GM18873 (cell line): ENCODE measurements at regions not wholly inside any gene's neighbourhood (a gene's known extent, or its start where the extent isn't known, plus 50 kb on each side); places are given as distances from the start of the nearest gene placed in this dataset.
"Not testable (repeated sequence)": the region's sequence is repeated elsewhere in the genome, so short reads cannot be mapped to it uniquely, and the experiment has no call there.

Experiments used
- ATAC-seq: cut with Tn5 transposase; IDR thresholded peaks from one replicate; pipeline ENCODE4 v1.9.1; 2021; ENCODE audit warnings: mild to moderate bottlenecking, moderate library complexity, moderate number of reproducible peaks; ENCODE audit not compliant: unreplicated experiment, low FRiP score

DNA sequence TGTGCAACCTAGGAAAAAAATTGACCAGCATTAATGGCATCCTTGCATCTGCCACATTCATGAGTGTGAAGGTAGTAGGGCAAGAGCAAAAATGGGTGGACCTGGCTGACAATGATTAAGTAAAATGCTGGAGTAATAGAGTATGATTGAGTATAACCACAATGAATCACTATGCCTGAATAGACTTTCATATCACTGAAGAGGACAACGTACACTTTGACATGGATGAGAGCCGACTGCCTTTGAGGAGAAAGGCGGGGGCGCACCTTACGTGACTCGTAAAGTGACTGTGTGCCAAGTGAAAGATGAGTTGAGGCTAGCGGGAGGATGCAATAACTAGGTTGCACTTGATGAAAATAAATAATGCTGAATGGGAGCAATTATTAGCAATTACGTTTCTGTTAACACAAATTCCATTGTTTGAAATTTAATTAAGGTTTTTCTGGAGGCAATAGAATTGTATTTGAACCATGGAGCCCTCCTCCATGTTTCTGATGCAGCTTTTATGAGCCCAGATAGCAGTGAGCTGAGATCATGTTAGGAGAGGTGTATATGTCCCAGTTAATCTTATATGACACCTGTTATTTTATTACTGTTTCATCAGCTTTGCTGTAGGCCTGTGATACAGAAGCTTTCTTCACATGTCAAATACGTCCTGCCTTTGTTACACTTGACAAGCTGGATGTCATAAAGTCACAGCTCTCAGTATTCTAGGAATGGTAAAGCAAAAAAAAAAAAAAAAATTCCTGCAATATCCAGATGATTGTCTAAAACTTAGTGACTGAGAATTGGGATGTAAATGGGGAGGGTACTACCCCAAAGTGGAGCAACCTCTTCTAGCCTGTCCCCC is 596.5 kb downstream of the NXPH1 start:
- no peak for ATAC-seq

DNA sequence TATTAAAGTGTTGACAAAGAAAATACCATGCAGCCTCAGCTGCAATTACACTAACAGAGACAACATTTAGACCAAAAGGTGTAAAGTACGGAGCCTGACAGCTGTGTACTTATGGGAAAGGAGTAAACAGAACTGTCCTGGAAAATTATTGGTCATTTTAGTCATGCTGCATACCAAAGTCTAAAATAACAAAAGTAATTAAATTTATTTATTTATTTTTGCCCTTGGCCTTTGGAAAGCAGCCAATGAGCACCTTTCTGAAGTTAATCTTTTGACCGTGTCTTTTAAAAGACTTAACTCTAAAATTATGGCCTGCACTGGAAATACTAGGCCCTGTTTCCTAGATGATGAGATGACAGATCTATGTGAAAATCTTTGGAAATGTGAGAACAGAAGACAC is 597.6 kb downstream of the NXPH1 start:
- ATAC-seq = no peak

DNA sequence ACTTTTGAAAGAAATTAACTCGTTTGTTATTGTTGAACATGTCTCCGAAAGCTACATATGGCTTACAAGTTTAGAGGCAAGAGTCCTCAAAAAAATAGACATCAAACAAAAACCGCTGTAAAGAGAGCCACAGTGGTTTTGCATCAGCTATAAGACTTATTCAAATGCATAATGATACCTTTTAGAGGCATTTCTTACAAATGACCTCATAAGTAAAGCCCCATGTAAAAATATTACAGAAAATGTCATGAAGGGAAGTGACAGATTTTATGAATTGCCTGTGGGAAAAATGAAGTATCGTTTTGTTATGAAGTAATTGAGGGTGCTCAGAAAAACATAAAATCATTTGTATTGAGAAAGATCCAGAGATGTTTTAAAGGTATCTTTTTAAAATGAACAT is 598.0 kb downstream of the NXPH1 start:
- no peak for ATAC-seq

DNA sequence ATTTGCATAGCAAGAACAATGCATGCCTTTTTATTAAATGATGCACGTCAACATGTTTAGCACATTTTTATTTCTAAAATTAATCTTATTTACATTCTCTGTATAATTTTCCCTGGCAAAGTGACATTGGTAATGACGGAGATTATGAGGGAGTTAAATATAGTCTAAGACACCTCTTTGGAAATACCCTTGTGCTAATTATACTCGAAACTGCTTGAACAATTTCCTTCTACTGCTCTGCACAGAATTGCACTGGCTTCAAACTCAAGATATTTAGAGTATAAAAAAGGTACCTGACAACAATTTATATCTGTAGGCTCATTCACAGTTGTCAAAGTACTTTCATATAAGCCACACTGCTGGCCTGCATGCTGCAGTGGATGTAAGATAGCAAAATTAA is 602.7 kb downstream of the NXPH1 start:
- ATAC-seq = no peak

DNA sequence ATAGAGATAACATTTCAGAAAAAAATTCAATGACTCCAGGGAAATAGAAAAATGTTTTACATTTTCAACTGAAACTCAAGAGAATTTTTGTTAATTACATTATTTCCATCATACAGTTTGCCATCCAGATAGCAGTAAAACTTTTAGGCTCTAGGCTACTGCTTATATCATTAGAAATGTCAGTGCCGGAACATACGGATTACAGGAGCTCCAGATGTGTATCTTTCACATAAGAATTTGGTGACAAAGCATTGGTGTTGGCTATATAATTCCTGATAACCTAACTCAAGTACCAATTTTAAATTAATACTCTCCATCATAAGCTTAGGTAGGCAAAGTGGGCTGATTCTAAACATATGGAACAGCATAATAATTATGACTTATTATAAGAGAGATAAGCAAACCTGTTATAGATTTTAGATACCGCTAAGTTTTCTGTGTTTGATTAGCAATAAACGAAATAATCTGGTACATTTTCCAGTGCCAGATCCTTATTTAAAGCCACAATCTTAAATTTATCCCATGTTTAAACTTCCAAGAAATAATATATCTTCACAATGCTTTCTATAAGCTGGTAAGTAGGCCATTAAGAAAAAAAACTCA is 637.9 kb downstream of the NXPH1 start:
- no peak for ATAC-seq

DNA sequence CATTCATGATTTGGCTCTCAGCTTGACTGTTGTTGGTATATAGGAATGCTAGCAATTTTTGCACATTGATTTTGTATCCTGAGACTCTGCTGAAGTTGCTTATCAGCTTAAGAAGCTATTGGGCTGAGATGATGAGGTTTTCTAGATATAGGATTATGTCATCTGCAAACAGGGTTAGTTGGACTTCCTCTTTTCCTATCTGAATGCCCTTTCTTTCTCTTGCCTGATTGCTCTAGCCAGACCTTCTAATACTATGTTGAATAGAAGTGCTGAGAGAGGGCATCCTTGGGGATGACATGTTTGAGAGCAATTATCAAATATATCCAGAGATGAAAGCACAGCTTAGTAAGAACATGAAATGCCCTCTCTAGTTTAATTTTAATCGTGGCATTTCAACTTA is 642.4 kb downstream of the NXPH1 start:
- ATAC-seq = not testable (repeated sequence)

DNA sequence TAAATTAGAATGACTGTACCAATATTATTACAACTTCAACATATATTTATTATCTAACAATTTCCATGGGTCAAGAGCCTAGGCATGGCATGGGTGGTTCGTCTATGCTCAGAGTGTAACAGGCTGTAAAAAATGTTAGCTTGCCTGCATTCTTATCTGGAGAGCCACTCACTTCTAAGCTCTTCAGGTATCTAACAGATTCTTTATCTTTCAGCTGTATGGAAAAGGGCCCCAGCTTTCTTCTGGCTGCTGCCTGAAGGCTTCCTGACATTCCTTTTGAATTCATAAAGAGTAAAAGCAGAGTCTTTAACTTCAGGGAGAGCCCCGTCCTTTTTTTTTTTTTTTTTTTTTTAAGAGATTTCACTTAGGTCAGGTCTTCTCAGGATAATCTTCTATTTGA is 648.8 kb downstream of the NXPH1 start:
- ATAC-seq = no peak

DNA sequence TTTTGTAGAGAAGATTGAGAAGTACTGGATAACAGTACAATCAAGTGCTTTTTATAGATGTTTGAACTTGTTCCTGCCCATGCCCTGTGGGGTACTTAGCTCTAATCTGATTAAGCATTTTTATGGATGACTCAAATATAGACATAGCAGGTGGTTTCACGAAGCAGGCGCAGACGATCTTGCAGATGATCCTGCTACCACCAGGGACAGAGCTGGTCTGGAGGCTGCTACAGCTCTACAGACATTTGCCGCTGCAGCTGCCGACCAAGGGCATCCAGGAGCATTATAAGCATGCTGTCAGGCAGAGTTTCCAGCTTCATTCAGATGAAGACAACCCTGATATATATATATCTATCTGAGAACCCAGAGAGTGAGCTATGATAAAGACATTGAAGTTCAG is 650.4 kb downstream of the NXPH1 start:
- ATAC-seq = no peak

DNA sequence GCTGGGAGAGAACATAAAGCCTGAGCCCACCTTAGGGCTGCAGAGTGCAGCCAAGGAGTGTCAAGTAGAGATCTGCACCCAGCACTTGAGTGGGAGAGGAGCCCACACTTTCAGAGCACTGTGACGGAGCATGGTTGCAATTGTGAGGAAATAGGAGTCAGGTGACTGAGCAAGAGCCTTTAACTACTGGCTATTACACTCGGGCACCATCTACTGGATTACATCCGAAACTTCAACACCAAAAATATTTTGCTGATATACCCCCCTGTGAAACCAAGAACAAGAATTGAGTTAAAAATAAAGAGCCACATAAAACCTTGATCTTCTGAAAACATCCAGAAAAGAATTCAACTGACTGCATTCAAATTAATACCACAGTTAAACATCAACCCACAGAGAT is 657.9 kb downstream of the NXPH1 start:
- no peak for ATAC-seq

DNA sequence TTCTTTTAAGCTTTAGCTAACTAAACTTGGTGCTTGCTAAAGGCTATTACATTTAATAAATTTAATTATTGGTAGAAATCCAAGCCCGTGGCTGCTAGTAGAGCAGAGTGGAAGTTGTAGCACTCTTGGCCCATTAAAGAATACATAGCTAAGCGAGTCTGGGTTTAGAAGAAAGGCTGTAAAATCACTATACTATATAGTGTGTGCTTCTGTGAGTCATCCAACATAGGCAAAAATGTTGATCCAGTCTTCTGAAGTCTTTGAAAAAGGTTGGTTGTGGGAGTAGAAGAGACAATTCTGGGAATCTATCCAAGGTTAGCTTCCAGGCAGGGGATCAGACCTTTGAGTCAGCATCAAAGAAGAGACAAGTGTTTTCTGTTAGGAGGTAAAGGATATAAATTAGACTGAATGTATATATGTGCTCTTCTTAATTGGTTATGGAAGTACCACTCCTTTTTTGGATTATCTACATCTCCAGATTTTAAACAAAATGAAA is 664.2 kb downstream of the NXPH1 start:
- no peak for ATAC-seq

DNA sequence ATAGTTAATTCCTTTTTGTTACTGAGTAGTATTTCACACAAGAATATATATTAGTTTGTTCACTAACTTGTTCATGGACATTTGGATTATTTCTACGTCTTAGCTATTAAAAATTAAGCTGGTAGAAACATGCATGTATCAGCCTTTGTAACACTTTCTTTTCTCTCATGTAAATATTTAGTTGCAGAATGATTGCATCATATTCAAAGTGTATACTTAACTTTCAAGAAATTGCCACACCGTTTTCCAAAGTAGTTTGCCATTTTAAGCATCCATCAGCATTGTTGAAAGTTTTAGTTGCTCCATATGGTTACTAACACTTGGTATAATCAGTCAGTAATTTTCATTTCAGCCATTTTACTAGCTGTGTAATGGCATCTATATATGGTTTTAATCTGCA is 666.9 kb downstream of the NXPH1 start:
- ATAC-seq = no peak

DNA sequence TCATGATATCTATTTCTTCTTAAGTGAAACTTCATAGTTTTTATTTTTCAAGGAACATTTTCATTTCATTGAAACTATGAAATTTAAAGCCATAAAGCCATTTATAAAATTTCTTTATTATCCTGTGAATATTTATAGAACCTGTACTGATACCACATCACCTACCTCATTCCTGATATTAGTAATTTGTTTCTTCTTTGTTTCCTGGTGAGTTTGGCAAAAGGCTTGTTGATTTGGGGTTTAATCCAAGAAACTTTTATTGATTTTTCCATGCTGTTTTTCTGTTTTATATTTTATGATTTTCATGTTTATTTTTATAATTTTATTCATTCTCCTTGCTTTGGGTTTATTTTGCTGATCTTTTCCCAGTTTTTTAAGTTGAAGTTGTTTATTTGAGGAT is 669.4 kb downstream of the NXPH1 start:
- ATAC-seq = no peak

DNA sequence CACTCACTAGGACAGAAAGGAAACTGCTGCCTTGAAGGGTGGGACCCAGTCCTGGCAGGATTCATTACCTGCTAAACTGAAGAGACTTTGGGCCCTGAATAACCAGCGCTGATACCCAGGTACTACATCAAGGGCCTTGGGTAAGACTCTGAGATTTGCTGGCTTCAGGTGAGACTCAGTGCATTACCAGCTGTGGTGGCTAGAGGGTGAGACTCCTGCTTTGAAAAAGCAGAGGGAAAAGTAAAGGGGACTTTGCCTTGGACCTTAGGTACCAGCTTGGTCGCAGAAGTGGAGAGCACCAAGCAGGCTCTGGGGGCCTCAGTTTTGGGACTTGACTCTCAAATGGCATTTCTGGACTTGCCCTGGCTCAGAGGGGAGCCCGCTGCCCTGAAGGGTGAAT is 673.3 kb downstream of the NXPH1 start:
- ATAC-seq = no peak

DNA sequence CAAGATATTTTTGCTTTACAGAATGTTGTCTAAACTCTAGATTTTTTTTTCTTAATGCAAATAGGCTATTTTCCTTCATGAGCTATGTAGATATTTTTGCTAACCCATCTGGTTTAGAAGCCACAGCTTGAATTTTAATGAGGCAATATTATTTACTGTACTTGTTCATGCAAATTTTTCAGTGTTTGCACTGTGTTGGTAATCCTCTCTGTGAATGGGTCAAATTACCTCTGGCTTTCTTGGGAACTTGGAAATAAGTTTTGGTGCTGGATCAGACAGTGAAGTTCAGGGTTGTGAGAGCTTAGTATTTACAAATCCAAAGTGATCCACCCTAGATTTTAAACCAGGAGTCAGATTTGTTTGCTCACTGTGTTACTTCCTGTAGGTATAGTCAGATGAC is 686.9 kb downstream of the NXPH1 start:
- ATAC-seq = no peak

DNA sequence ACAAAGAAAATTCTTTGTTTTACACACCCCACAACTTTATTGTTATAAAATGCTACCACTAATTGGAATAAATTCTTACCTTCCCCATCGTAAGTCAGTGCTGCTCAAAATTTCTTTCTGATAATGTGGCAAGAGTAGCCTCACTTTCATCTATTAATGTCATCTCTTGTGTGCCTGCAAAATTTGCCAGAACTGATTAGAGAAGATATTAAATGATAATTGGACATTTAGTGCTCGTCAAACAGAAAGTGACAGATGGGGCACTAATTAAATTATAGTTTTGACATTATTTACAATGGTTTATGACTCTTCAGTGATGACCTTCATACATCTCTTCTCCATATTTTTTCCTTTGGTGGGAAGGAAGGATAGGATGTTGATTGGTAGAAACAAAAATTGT is 690.9 kb downstream of the NXPH1 start:
- ATAC-seq = no peak

DNA sequence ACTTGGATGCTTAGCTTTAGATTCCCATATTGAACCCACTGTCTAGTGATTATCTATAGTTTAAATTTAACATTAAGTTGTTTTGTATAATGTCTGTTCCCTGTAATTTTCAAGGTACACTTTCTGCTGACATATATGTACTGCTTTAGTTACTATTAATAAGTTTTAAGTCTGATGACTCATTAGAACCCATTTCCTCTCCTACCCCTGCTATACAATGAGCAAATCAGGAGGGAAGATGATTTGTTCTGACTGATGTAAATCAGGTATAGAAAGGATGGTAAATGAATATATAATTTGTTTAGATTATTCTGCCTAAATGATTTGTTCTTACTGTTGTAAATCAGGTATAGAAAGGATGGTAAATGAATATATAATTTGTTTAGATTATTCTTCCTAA is 691.8 kb downstream of the NXPH1 start:
- no peak for ATAC-seq

DNA sequence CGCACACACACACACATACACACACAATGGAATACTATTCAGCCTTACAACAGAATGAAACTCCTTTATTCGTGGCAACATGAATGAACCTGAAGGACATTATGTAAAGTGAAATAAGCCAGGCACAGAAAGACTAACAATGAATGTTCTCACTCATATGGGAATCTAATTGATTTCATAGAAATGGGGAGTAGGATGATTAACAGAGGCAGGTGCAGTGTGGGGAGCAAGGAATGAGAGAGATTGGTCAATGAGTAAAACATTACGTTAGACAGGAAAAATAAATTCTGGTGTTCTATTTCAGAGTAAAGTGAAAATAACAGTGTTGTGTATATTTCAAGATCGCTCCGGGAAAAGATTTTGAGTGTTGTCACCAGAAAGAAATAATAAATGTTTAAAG is 694.5 kb downstream of the NXPH1 start:
- ATAC-seq = no peak

DNA sequence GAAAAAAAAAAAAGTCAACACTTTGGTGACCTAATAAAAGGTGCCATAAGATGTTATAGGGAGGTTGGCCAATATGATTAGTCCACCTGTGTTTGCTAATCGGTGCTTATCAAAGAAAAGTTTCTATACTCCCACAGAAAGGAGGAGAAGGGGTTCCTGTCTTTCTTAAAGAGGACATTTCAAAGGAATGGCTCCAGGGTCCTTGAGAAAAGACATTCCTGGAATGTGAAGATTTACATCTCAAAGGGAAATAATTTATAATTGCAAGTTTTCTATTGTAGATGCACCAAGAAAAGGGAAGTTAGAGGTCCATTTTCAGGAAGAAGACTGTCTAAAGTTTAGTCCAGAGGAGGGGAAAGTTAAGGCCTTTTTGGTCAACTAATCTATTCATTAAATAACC is 715.3 kb downstream of the NXPH1 start:
- ATAC-seq = no peak

DNA sequence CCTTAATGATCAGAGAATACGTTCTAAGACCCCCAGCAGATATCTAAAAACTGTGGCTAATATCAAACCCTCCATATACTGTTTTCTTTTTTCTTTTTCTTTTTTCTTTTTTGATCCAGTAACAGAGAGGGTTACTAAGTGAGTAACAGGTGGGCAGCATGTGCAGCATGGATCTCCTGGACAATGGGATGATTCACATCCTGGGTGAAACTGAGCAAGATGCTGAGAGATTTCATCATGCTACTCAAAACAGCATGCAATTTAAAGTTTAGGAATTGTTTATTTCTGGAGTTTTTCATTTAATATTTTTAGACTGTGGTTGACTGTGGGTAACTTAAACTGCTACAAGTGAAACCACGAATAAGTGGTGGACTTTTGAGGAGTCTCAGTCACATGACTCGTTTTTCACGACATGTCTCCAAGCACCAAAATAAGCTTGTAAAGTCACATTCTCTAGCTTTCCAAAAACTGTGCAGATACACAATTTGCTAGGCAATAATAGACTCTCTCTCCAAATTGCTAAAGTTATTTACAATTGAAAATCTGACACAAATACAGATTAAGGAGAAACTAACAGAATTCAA is 716.2 kb downstream of the NXPH1 start:
- no peak for ATAC-seq

DNA sequence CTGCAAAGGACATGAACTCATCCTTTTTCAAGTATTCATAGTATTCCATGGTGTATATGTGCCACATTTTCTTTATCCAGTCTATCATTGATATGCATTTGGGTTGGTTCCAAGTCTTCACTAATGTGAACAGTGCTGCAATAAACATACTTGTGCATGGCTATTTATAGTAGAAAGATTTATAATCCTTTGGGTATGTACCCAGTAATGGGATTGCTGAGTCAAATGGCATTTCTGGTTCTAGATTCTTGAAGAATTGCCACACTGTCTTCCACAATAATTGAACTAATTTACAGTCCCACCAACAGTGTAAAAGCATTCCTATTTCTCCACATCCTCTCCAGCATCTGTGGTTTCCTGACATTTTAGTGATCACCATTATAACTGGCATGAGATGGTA is 730.3 kb downstream of the NXPH1 start:
- ATAC-seq = not testable (repeated sequence)

DNA sequence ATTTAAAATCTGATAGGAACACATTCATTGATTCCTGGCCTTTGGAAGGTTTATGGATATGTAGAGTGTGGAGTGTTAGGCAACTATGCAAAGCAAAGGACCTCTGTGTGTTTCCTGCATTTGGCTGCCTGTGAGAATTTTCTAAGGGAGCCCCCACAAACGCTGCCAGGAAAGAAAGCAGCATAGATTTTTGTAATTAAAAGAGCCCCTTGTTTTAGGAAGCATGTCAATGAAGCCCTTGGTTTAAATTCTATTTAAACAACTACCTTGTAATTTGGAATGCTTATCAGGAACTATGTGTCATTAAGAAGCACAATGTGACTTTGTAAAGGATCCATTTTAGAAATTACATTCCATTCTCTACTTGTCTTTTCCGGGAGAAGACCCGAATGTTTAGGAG is 742.5 kb downstream of the NXPH1 start:
- ATAC-seq = no peak

DNA sequence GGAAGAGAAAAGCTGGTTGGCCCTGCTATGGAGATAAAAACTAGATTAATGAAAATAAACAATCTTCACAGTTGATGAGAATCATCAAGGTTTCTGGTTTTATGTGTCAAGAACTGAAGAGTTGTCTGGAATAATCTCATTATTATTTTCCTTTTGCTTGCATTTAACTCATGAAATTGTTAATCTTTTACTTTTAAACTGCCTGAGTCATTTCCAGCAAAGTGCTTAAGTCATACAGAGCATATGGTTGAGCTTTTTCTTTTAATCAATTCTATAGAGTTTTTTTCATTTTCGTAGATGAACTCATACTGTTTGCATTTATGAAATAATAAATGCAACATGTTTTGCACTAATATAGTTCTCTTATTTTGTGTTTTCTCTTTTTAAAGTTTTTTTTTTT is 747.9 kb downstream of the NXPH1 start:
- ATAC-seq = no peak
